GM12878 (cell line): ENCODE measurements at regions not wholly inside any gene's neighbourhood (a gene's known extent, or its start where the extent isn't known, plus 50 kb on each side); places are given as distances from the start of the nearest gene placed in this dataset.

ENCODE experiments used
- ATAC-seq: fragments of 200-7000 bp; cut with Tn5 transposase; 3 replicates; pipeline ENCODE4 v1.9.1; 2020; ENCODE audit warnings: mild to moderate bottlenecking, moderate library complexity
- BruUV-seq: library from RNA; stranded (reverse); fragments of 400-500 nt; replicated peaks from 2 replicates; lab custom pipeline; 2021; lab: Mats Ljungman, UMichigan
- CTCF ChIA-PET: fragments of 300-600 bp; sonication (Branson Sonifier 250); formaldehyde crosslinking; extraction: SDS; loops from one replicate; lab custom pipeline; 2021; ENCODE audit warnings: inconsistent platforms; lab: Yijun Ruan, JAX
- POLR2A ChIA-PET: fragments of 350-600 bp; formaldehyde crosslinking; extraction: SDS; loops from one replicate; lab custom pipeline; 2021; ENCODE audit warnings: inconsistent platforms; lab: Charles Lee
- RAD21 ChIA-PET: fragments of 300-600 bp; sonication (Branson Sonifier 250); formaldehyde crosslinking; loops from one replicate; lab custom pipeline; 2023; ENCODE audit warnings: antibody characterized with exemption; ENCODE audit not compliant: unreplicated experiment; lab: Charles Lee
- SMC1A ChIA-PET: fragments of 300-600 bp; sonication (Branson Sonifier 250); formaldehyde crosslinking; loops from one replicate; lab custom pipeline; 2023; ENCODE audit not compliant: unreplicated experiment, uncharacterized antibody; lab: Charles Lee
- DNase-seq: peaks from one replicate; pipeline ENCODE4 v3.0.0-alpha.2; 2011; ENCODE audit warnings: low read depth, low spot score
- FAIRE-seq: peaks from 3 replicates; lab custom pipeline; 2011; peaks lifted over from hg19 to GRCh38; lab: Jason Lieb, UNC
- H2AFZ ChIP-seq: 2 replicates; pipeline ENCODE4 v1.6.0; 2011; ENCODE audit warnings: low read depth, low read length, control low read depth; ENCODE audit not compliant: control insufficient read depth
- H3K27ac ChIP-seq: 2 replicates; pipeline ENCODE4 v1.5.1; 2011; ENCODE audit warnings: control low read depth; ENCODE audit not compliant: control insufficient read depth, insufficient read depth
- H3K27me3 ChIP-seq, 2 experiments: replicated peaks in 1 of 2; 2 replicates each; pipeline versions ENCODE4 v1.6.0 to v1.6.1; 2011; ENCODE audit warnings: low read length in 1 of 2; ENCODE audit not compliant: control insufficient read depth in 2 of 2, insufficient read depth in 2 of 2
- H3K36me3 ChIP-seq, 2 experiments: 2 replicates each; pipeline ENCODE4 v1.5.1; 2011; ENCODE audit warnings: low read length in 1 of 2; ENCODE audit not compliant: control insufficient read depth in 2 of 2, insufficient read depth in 2 of 2
- H3K4me1 ChIP-seq: 2 replicates; pipeline ENCODE4 v1.6.1; 2011; ENCODE audit warnings: mild to moderate bottlenecking, low read length, moderate library complexity, mixed read lengths; ENCODE audit not compliant: control insufficient read depth, insufficient read depth
- H3K4me2 ChIP-seq: 2 replicates; pipeline ENCODE4 v1.6.0; 2011; ENCODE audit warnings: control low read depth; ENCODE audit not compliant: control insufficient read depth, insufficient read depth
- H3K4me3 ChIP-seq: fragments of 200-600 bp; sonication (generic); 2 replicates; pipeline ENCODE4 v1.5.1; 2016
- H3K79me2 ChIP-seq: 2 replicates; pipeline ENCODE4 v1.6.0; 2011; ENCODE audit warnings: low read length; ENCODE audit not compliant: control insufficient read depth, insufficient read depth
- H3K9ac ChIP-seq: 2 replicates; pipeline ENCODE4 v1.8.0; 2011; ENCODE audit warnings: low read length, control low read depth, mixed read lengths; ENCODE audit not compliant: control insufficient read depth, insufficient read depth
- H3K9me3 ChIP-seq: replicated peaks from 3 replicates; pipeline ENCODE4 v1.5.1; 2011; ENCODE audit warnings: mild to moderate bottlenecking, low read length; ENCODE audit not compliant: control insufficient read depth, insufficient read depth
- H4K20me1 ChIP-seq: 2 replicates; pipeline ENCODE4 v1.6.0; 2011; ENCODE audit not compliant: control insufficient read depth, insufficient read depth
- ASH2L ChIP-seq: fragments of 300-600, 200-600 bp; sonication (generic); IDR thresholded peaks from 2 replicates; pipeline ENCODE4 v1.6.1; 2017; ENCODE audit warnings: low read depth, mild to moderate bottlenecking, borderline replicate concordance
- CHD1 ChIP-seq: IDR thresholded peaks from 2 replicates; pipeline ENCODE4 v1.6.1; 2012; ENCODE audit warnings: low read depth, low read length, improper control_type of control experiment
- EED ChIP-seq: sonication (generic); IDR thresholded peaks from 2 replicates; pipeline ENCODE4 v1.6.1; 2016; ENCODE audit warnings: antibody characterized with exemption, low read depth
- EZH2 ChIP-seq: IDR thresholded peaks from 2 replicates; pipeline ENCODE4 v1.6.1; 2012; ENCODE audit warnings: low read depth, mild to moderate bottlenecking, control low read depth, inconsistent platforms, low read length, borderline replicate concordance; ENCODE audit not compliant: control insufficient read depth
- MXI1 ChIP-seq: fragments of 150-350 bp; IDR thresholded peaks from 2 replicates; pipeline ENCODE4 v1.6.1; 2011; ENCODE audit warnings: low read depth, mild to moderate bottlenecking, inconsistent platforms, low read length, improper control_type of control experiment
- MYB ChIP-seq: fragments of 150-350 bp; IDR thresholded peaks from 2 replicates; pipeline ENCODE4 v1.6.1; 2014; ENCODE audit warnings: mild to moderate bottlenecking, low read depth, low read length, borderline replicate concordance
- SMARCA5 ChIP-seq: fragments of 450-650 bp; IDR thresholded peaks from 2 replicates; pipeline ENCODE4 v1.6.1; 2017; ENCODE audit warnings: mild to moderate bottlenecking
- TAF1 ChIP-seq: IDR thresholded peaks from 2 replicates; pipeline ENCODE4 v1.6.1; 2011; ENCODE audit warnings: mild to moderate bottlenecking, low read depth, low read length, borderline replicate concordance
- WGBS: methylation state at CpG from one replicate; pipeline ENCODE4 v1.1.6; 2016; ENCODE audit warnings: low lambda C conversion rate; ENCODE audit not compliant: insufficient replicate concordance, insufficient coverage; ENCODE audit errors: missing lambda C conversion rate; 5-methylcytosine and 5-hydroxymethylcytosine counted together
- in situ Hi-C: fragments of 300-500 bp; cut with MboI; formaldehyde crosslinking; loops from 9 replicates; pipeline ENCODE4 v1.14.3; 2018; ENCODE audit warnings: mixed read lengths
- intact Hi-C: fragments of 100-400 bp; cut with micrococcal nuclease; formaldehyde crosslinking; loops from one replicate; pipeline ENCODE4 v1.14.2; 2022; ENCODE audit not compliant: unreplicated experiment
- TF ChIP-seq, protein P1 (sequence below): IDR thresholded peaks from 2 replicates; pipeline ENCODE4 v1.6.1; 2011; ENCODE audit warnings: low read depth, mild to moderate bottlenecking, low read length, moderate library complexity, borderline replicate concordance; ENCODE audit errors: extremely low read depth
- TF ChIP-seq, protein P2 (sequence below): fragments of 450-650 bp; formaldehyde crosslinking; IDR thresholded peaks from 2 replicates; pipeline ENCODE4 v1.4.0; 2022; ENCODE audit warnings: mild to moderate bottlenecking, moderate library complexity
- TF ChIP-seq, protein P3 (sequence below): IDR thresholded peaks from 2 replicates; pipeline ENCODE4 v1.6.1; 2011; ENCODE audit warnings: low read depth, low read length, improper control_type of control experiment, borderline replicate concordance
- TF ChIP-seq, protein P4 (sequence below): fragments of 450-650 bp; conservative IDR thresholded peaks from 2 replicates; pipeline ENCODE4 v1.6.1; 2017; ENCODE audit warnings: mild to moderate bottlenecking, moderate library complexity

DNA sequence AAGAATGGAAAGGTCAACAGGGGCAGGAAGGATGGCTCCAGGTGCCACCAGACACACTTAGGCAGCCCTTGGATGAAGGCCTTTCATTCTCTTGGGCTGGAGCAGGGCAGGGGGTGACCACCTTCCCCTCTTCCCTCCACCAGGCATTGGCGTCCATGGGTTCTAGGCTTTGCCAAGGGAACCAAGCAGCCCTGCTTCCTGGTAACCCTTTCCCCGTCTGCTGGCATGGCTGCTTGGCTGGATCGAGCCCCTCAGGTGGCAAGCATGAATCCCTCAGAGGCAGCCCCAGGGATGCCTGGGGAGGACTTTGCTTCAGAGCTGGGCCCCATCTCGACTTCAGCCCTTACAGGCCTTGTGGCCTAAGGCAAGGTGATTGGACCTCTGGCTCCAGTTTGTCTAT, 185.1 kb upstream of the SYT13 start (continued):
- TF ChIP-seq, protein P1, sequence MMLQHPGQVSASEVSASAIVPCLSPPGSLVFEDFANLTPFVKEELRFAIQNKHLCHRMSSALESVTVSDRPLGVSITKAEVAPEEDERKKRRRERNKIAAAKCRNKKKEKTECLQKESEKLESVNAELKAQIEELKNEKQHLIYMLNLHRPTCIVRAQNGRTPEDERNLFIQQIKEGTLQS, result no peak
- TF ChIP-seq MYB, result no peak
- TF ChIP-seq EZH2, result no peak
- TF ChIP-seq, protein P2, sequence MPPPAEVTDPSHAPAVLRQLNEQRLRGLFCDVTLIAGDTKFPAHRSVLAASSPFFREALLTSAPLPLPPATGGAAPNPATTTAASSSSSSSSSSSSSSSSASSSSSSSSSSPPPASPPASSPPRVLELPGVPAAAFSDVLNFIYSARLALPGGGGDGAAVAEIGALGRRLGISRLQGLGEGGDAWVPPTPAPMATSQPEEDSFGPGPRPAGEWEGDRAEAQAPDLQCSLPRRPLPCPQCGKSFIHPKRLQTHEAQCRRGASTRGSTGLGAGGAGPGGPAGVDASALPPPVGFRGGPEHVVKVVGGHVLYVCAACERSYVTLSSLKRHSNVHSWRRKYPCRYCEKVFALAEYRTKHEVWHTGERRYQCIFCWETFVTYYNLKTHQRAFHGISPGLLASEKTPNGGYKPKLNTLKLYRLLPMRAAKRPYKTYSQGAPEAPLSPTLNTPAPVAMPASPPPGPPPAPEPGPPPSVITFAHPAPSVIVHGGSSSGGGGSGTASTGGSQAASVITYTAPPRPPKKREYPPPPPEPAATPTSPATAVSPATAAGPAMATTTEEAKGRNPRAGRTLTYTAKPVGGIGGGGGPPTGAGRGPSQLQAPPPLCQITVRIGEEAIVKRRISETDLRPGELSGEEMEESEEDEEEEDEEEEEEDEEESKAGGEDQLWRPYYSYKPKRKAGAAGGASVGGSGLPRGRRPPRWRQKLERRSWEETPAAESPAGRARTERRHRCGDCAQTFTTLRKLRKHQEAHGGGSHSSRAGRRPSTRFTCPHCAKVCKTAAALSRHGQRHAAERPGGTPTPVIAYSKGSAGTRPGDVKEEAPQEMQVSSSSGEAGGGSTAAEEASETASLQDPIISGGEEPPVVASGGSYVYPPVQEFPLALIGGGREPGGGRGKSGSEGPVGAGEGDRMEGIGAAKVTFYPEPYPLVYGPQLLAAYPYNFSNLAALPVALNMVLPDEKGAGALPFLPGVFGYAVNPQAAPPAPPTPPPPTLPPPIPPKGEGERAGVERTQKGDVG (CRISPR knock-in tag), result no peak
- no peak for TF ChIP-seq CHD1
- TF ChIP-seq, protein P3, sequence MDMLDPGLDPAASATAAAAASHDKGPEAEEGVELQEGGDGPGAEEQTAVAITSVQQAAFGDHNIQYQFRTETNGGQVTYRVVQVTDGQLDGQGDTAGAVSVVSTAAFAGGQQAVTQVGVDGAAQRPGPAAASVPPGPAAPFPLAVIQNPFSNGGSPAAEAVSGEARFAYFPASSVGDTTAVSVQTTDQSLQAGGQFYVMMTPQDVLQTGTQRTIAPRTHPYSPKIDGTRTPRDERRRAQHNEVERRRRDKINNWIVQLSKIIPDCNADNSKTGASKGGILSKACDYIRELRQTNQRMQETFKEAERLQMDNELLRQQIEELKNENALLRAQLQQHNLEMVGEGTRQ, result no peak

DNA sequence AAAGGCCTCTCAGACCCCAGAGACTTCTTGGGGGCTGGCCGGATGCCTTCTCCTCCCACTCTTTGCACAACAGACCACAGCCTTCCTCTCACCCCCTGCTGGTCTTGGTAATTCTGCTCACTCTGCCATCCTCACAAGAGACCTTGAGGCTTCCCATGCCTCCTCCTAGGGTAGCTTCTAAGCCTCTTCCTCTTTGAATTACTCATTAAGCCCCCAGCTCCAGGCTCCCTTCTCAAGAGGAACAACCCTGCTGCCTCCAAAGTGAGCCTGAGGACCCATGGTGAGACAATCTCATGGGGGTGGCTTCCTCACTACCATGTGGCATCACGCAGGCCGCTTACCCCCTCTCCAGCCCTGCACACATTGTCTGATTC, 184.6 kb upstream of the SYT13 start:
- BruUV-seq, result no TSS peak
- no peaks in the 10 kb centered on the region for H3K4me1 ChIP-seq
- no peak overlapping the region for H3K4me2 ChIP-seq
- SMC1A ChIA-PET, result no interaction called here
- peaks cover 0 to 1% of the 10 kb centered on the region in 2 experiments; a peak in 3 of 4 replicates for H3K27me3 ChIP-seq
- TF ChIP-seq, protein P3, result no peak
- TF ChIP-seq ASH2L (no peak), SMARCA5 (no peak), TAF1 (no peak), EED (no peak), MXI1 (no peak)
- TF ChIP-seq, protein P4, sequence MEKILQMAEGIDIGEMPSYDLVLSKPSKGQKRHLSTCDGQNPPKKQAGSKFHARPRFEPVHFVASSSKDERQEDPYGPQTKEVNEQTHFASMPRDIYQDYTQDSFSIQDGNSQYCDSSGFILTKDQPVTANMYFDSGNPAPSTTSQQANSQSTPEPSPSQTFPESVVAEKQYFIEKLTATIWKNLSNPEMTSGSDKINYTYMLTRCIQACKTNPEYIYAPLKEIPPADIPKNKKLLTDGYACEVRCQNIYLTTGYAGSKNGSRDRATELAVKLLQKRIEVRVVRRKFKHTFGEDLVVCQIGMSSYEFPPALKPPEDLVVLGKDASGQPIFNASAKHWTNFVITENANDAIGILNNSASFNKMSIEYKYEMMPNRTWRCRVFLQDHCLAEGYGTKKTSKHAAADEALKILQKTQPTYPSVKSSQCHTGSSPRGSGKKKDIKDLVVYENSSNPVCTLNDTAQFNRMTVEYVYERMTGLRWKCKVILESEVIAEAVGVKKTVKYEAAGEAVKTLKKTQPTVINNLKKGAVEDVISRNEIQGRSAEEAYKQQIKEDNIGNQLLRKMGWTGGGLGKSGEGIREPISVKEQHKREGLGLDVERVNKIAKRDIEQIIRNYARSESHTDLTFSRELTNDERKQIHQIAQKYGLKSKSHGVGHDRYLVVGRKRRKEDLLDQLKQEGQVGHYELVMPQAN, result no peak
- H3K36me3 ChIP-seq, result no peaks in the 10 kb centered on the region
- POLR2A ChIA-PET, result no interaction called here
- no peak overlapping the region for H2AFZ ChIP-seq
- intact Hi-C loops (no loop called here), in situ Hi-C loops (no loop called here)
- ATAC-seq, result no peak
- WGBS, result 22% methylated on average over 3 of the region's 3 CpGs
- no peak overlapping the region for H3K9ac ChIP-seq
- no peak for FAIRE-seq
- RAD21 ChIA-PET, result no interaction called here
- H4K20me1 ChIP-seq, result no peaks in the 10 kb centered on the region
- CTCF ChIA-PET, result no interaction called here
- DNase-seq, result no peak
- no peak overlapping the region for H3K4me3 ChIP-seq
- H3K27ac ChIP-seq, result no peak overlapping the region
- no peaks in the 10 kb centered on the region for H3K79me2 ChIP-seq
- no peaks in the 10 kb centered on the region for H3K9me3 ChIP-seq
